Cardiac fibroblast (primary cell): ENCODE measurements at regions not wholly inside any gene's neighbourhood (a gene's known extent, or its start where the extent isn't known, plus 50 kb on each side); places are given as distances from the start of the nearest gene placed in this dataset.

Experiments
- DNase-seq, 2 donors: peaks; one replicate each; pipeline versions ENCODE4 v3.0.0 to v3.0.0-alpha.2; 2010; ENCODE audit warnings: low read depth in 2 of 2
- H3K4me3 ChIP-seq, 2 donors: replicated peaks in 1 of 2; 1 replicate in 1 of 2; 2 replicates in 1 of 2; pipeline ENCODE4 v1.5.1; 2011; ENCODE audit warnings: low read depth in 2 of 2, low read length in 2 of 2, mild to moderate bottlenecking in 2 of 2, moderate library complexity in 1 of 2
- TF ChIP-seq, protein P1 (sequence below): IDR thresholded peaks from one replicate; pipeline ENCODE4 v1.5.1; 2011; ENCODE audit warnings: low read depth, mild to moderate bottlenecking, low read length, inconsistent platforms

DNA sequence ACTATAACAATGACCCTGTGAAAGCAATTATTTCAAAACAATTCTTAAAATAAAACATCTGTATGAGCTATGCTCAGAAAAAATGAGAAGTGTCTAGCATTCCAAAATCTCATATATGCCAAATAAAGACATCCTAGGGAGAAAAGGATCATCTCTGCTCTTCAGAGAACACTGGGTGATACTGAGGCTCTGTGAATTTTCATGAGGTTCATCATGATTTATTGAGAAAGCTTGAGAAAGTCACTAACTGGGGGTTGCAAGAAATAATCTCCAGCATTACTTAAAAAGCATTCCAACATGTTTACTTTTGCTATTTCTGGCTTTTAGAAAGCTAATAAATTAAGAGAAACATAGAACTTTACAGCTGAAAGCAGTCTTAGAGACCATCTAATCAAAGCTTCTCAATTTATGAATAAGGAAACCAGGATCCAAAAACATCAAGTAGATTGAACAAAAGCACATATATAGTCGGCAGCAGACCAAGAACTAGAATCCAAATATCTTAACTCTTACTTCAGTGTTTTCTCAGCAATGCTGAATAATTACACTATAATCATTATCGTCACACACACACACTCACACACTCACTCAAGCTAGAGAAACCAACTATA lies 372.8 kb downstream of the NR2F1-AS1 start:
- H3K4me3 ChIP-seq: no peak overlapping the region
- TF ChIP-seq, protein P1, sequence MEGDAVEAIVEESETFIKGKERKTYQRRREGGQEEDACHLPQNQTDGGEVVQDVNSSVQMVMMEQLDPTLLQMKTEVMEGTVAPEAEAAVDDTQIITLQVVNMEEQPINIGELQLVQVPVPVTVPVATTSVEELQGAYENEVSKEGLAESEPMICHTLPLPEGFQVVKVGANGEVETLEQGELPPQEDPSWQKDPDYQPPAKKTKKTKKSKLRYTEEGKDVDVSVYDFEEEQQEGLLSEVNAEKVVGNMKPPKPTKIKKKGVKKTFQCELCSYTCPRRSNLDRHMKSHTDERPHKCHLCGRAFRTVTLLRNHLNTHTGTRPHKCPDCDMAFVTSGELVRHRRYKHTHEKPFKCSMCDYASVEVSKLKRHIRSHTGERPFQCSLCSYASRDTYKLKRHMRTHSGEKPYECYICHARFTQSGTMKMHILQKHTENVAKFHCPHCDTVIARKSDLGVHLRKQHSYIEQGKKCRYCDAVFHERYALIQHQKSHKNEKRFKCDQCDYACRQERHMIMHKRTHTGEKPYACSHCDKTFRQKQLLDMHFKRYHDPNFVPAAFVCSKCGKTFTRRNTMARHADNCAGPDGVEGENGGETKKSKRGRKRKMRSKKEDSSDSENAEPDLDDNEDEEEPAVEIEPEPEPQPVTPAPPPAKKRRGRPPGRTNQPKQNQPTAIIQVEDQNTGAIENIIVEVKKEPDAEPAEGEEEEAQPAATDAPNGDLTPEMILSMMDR: no peak
- DNase-seq: no peak

DNA sequence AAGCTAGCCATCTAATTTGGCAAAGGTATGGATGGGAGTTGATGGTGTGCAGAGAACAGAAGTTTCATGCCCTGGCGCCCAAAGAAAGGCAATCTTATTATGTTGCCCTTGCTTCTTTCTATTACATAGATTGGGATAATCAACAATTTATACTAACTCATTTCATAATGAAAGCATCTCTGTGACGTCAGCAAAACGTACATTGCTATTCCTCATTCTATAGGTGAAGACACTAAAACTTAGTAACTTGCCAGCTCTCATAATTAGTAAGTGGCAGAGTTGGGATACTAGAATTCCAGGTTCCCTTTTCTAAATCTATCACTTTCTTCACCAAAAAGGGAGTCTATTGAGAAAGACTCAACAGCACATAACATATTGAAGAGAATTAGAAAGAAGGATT lies 374.8 kb downstream of the NR2F1-AS1 start:
- TF ChIP-seq, protein P1: no peak
- no peak overlapping the region for H3K4me3 ChIP-seq
- DNase-seq: no peak

DNA sequence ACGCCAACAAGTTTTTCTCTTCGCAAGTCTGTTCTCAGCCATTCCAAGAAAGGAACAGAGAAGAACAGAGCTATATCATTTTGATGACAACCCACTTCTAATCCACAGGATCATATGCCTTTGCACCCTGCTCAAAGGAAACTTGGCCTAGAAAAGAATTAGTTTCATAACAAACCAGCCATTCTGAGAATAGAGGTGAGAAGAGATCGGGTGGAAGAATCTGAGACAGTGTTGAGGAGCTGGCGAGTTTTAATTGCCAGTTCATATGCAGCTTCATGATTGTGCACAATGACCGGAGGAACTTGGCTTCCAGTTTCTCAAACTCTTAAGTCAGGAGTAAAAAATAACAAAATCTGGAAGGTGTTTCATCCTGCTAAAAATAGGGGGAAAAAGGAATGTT lies 380.0 kb downstream of the NR2F1-AS1 start:
- H3K4me3 ChIP-seq: no peak overlapping the region
- TF ChIP-seq, protein P1: no peak
- DNase-seq: no peak

DNA sequence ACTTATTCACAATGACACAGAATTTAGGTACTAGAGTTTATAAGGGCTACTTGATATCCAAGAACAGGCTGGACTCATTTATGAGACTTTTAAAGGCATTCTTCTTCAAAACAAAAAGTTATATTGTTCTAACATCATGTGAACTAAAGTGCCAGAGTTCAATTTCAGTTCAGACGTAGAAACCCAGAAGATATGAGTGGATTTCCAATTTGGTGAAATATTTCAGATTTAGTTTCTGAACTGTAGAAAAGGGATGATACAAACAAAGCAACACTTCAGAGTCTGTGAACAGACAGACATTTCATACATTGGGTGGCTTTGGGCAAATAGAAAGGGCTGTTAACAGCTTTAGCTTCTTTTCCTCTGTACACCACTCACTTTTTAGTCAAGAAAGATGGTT lies 384.0 kb downstream of the NR2F1-AS1 start:
- TF ChIP-seq, protein P1: no peak
- no peak overlapping the region for H3K4me3 ChIP-seq
- no peak for DNase-seq

DNA sequence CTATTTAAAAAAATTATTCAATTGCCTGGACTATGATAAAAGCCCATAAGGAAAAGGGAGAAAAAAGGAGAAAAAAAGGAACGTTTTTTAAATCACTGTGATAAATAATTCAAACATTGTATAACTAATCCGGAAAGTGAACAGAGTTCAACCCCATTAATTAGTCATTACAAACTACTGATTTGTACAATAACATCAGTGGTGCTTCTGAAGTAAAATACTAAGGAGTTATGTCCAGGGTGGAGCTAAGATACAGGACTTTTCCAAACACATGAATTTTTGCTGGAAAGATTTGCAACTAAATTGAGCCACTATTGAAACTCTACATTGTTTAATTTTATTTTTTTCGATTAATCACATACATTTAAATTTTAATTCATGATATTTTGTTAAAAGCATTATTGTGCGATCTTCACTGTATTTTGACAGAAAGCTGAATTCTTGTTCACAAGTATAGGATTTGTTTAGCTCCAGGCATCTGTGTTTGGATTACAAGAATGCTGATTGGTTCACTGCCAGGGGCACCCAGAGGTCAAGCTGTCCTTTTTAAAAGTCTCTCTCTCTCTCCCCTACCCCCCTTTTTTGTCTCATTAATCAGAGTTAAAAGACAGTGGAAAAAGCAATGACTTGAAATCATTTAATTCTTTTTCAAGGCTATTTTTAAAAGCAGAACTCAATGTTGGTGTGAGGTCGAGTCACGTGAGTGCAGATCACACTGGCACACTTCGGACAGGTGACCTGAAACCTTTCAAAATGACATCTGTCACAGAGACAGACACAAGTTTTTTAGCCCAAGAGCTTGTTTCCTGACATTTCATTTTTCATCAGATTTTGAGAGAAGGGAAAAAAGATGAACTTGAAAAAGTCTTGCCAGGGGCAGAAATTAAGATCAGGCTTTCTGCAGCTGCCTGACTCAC lies 387.3 kb downstream of the NR2F1-AS1 start:
- TF ChIP-seq, protein P1: no peak
- H3K4me3 ChIP-seq: no peak overlapping the region
- peak in 1 of 2 donors; percentile 59 for DNase-seq

DNA sequence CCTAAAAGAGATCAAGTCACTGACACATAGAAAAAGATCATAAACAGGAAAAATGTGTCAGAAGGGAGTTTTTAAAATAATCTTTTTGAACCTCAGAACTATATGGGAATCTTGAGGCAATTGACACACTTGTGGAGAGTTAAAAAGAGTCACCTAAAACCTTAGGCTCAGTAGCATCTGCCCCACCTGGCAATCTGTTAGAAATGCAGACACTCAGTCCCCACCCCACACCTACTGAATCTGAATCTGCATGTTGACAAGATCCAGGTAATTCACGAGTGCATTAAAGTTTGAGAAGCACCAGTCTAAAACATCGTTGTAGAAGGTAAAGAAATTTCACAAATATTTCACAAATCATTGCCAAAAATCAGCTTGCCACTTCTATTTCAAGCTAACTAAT lies 388.3 kb downstream of the NR2F1-AS1 start:
- no peak overlapping the region for H3K4me3 ChIP-seq
- TF ChIP-seq, protein P1: no peak
- no peak for DNase-seq
